Fibroblast of skin of right biceps (primary cell): ENCODE measurements at regions not wholly inside any gene's neighbourhood (a gene's known extent, or its start where the extent isn't known, plus 50 kb on each side); places are given as distances from the start of the nearest gene placed in this dataset.
"Not testable (repeated sequence)": the region's sequence is repeated elsewhere in the genome, so short reads cannot be mapped to it uniquely, and the experiment has no call there.

ENCODE experiments used
- DNase-seq: peaks from one replicate; pipeline ENCODE4 v3.0.0-alpha.2; 2013

DNA sequence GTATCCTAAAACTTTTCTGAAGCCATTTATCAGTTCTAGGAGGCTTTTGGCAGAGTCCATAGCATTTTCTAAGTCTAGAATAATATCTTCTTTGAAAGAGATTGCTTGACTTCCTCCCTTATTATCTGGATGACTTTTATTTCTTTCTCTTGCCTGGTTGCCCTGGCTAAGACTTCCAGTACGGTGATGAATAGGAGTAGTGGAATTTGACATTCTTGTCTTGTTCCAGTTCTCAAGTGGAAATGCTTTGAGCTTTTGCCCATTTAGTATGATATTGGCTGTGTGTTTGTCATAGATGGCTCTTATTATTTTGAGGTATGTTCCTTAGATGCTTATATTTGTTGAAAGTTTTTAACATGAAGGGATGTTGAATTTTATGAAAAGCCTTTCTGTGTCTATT is 1647.9 kb downstream of the PLA2G4A start:
- DNase-seq = peak; percentile 25

DNA sequence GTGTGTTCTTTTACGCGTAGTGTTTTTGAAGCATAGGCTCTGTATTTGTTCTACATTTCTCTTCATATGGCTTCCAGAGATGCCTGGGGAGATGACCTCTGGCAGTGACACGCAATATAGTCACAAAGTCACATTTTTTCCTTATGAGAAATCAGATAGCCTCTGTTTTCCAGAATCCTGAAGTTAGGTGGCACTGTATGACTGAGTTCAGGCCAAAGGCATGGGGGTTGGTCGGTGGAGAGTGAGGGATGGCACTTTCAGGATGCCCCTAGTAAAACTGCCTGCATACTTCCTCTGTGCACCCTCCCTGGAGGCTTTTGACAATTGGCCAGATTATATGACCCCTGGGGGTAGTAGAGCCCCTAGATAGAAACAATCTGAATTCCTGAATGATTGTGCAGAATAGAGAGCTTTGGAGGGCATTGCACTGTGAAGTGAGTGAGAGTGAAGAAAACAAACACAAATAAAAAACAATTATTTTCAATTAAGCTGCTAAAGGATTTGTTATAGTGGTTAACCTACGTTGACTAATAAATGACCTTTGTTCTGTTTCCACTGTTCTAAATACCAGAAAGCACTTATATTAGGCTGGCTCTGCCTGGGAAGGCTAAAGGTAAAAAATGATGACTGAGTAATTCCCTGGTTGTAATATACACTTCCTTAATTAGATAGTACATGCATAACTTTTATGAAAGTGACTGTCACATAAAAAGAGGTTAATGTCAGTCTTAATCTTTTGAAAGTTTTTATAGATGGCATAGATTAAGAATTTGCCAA is 1660.8 kb downstream of the PLA2G4A start:
- DNase-seq = peak; percentile 66

DNA sequence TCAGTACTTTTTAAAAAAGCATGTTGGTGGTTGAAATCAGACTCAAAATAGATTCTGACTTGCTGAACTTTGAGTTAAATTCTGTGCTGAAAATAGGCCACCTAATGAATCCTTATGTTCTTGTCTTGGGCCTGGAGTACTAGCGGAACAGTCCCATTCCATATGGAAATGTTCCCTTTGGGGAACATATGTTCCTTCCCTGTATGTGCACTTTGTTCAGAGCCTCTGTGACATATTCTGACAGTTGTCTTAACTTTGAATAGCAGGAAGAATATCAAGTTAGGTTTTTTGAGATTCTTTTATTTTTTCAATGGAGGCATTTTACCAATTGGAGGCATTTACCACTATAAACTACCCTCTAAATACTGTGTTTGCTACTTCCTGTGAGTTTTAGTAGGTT is 1667.8 kb downstream of the PLA2G4A start:
- no peak for DNase-seq

DNA sequence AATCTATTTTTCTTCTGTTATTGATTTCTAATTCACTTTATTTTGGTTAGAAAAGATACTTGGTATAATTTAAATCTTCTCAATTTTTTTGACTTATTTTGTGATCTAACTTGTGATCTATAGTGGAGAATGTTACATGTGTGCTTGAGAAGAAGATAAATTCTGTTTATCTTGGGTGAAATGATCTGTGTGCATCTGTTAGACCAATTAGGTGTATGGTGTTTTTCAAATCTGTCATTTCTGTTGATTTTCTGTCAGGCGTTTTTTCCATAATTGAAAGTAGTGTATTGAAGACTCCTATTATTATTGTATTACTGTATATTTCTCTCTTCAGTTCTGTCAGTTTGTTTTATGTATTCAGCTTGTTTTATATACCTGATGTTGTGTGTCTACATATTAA is 1668.3 kb downstream of the PLA2G4A start:
- no peak for DNase-seq

DNA sequence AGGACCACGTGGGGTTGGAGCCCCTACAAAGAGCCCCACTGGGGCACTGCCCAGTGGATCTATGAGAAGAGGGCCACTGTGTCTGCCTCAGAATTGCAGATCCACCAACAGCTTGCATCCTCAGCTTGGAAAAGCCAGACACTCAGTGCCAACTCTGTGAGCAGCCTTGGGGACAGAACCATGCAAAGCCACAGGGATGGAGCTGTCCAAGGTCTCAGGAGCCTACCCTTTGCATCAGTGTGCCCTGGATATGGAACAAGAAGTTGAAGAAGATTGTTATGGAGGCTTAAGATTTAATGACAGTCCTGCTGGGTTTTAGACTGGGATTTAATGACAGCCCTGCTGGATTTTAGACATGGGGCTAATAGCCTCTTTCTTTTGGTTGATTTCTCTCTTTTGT is 1670.9 kb downstream of the PLA2G4A start:
- peak; percentile 21 for DNase-seq

DNA sequence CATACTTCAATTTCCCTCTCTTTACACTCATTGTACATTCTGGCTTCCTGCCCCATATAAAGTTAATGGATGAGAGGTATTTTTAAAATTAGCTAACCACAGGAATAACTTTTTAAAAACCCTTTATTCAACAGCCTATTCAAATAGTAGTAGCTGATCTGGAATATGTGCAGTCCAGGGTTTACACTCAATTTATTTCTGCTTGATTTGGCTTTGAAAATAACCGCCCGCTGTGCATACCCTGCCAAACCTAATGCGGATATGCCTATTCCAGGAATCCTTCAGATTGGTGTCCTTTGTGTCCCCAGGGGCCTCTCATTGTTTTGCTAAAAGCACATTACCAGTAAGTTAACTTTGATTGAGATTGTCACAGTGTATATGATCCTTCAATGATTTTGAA is 1686.2 kb downstream of the PLA2G4A start:
- DNase-seq = no peak

DNA sequence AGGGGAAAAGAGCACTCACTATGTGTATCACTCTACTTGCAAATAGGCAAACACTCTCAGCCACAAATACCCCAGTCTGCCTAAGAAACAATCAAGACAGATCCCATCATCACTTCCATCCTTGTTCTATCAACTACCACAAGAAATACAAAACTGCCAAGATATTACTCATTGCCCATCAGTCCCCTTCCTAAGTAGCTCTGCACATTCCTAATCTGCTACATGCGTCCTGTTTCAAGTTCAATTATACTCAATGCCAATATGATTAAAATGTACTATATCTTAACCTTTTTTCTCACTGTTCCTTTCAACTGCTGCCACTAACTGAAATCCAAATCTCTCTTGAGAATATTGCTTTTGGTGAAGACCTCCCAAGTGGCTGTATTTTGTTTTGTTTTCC is 1688.4 kb downstream of the PLA2G4A start:
- DNase-seq = peak; percentile 26

DNA sequence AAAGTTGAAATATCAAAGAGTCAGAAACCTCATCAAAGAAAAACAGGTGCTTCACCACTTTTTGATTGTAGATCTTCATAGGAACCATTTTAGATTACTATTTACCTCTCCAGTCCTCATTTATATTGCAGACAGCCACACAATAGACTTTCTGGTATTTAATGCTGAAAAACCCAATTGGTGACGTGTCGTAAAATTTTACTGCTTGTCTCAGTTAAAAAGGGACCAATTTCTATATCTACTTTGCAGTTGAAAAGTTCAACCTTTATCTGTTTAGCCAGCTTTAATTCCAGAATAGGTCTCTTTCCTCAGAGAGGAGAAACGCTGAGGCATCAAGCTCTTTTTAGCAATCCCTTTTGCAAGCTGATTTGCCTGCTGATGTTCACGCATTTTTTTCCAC is 1722.4 kb downstream of the PLA2G4A start:
- no peak for DNase-seq

DNA sequence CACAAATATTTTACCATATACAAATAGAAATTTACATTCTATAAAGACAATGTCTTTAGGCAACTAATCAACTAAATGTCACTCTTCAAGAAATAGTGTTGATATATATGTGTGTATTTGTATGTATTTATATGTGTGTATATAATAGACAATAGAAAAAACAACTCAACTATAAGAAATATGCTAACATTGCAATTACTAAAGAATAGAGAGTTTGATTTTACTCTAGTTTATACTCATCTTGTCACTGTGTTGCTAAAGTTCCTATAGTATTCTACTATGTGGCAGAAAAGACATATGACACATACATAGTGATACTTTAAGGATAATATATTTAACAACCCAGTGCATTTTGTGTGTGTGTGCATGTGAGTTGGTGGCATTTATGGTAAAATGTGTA is 1728.3 kb downstream of the PLA2G4A start:
- no peak for DNase-seq

DNA sequence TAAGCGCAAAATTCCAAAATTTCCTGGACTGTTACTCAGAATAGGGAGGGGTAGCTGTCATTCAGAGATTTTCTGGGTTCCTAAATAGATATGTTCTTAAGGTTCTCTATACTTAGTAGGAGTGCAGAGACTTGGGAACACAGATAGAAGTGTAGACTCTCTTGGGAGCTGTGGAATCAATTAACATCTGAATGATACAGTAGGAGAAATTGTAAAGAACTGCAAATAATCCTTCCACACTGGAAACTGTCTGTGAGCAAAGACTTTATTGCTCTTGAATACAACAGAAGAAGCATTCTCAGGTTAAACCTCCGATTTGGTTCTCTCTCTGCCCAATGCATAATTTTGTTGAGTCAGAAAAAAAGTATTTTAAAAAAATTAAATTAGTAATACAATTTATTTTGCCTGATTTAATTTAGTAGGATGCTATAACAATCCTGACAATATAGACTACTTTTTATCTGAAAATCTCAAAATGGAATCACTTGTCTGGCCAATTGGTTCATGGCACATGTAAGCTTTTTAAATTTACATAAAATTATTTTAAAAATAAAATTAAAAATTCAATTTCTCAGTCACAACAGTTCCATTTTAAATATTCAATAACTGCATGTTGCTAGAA is 1754.3 kb downstream of the PLA2G4A start:
- no peak for DNase-seq

DNA sequence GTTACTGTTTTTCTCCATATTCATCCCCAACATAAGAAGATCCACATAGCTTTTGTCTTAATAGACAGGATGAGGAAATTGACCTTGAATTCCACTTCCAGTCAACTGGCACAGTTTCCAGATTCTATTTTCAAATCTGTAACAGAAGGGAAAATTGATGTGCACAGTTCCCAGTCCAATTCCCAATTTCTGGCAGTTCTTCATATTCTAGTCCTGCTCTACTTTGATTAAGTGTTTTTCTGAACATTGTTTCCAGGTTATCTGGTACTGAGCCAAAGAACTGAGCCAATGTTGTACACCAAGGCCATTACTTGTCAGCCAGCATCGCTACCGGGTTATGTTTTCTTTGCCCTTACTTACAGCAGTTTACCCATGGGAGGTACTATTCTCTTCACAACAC is 1755.4 kb downstream of the PLA2G4A start:
- no peak for DNase-seq

DNA sequence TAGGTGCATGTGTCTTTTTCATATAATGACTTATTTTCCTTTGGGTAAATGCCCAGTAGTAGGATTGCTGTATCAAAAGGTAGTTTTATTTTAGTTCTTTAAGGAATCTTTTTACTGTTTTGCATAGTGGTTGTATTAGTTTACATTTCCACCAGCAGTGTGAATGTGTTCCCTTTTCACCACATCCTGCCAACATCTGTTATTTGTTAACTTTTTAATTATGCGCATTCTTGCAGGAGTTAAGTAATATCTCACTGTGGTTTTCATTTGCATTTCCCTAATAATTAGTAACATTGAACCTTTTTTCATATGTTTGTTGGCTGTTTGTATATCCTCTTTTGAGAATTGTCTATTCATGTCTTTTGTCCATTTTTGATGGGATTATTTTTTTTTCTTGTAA is 1761.9 kb downstream of the PLA2G4A start:
- peak; percentile 14 for DNase-seq

DNA sequence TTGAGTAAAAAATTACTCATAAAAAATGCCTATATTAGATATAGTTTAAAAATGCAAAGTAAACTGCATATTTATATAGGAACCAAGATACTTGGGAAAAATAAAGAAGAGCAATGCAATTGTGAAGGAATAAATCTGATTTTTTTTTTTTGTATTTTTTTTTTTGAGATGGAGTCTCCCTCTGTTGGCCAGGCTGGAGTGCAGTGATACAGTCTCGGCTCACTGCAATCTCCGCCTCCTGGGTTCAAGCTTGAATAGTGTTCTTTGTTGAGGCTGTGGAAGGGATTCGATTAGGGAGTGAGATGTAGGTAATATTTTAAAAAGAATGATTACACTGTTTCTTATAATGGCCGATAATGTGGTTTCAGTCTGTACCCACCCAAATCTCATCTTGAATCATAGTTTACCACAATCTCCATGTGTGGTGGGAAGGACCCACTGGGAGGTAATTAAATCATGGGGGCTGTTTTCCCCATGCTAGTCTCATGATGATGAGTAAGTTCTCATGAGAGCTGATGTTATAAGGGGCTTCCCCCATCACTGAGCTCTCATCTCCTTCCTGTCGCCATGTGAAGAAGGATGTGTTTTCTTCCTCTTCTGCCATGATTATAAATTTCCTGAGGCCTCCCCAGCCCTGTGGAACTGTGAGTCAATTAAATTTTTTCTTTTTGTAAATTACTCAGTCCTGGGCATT is 1765.9 kb downstream of the PLA2G4A start:
- DNase-seq = peak; percentile 5

DNA sequence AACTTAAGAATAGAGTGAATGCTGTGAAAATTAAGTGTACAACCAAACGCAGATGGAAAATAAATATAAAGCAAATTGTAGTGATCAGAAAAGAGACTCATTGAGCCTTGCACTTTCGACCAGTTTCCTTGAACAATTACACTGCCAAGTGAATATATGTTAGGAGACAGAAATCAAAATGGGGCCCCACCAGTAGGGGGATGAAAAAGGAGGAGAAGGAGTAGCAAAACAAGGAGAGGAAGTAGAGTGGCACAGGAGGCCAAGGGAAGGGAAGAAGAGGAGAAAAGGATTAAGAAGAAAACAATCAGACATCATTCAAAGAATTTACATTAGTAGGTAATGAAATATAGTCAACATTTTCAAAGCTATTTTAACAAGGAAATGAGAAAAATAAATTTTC is 1770.6 kb downstream of the PLA2G4A start:
- DNase-seq = no peak

DNA sequence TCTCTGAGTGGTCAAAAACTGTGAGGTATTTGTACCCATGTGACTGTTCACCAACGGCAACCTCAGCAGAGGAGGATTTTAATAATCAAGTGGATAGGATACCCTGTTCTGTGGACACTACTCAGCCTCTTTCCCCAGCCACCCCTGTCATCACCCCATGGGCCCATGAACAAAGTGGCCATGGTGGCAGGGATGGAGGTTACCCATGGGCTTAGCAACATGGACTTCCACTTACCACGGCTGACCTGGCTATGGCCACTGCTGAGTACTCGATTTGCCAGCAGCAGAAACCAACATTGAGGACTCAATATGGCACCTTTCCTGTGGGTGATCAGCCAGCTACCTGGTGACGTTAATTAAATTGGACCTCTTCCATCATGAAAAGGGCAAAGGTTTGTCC is 1782.7 kb downstream of the PLA2G4A start:
- no peak for DNase-seq

DNA sequence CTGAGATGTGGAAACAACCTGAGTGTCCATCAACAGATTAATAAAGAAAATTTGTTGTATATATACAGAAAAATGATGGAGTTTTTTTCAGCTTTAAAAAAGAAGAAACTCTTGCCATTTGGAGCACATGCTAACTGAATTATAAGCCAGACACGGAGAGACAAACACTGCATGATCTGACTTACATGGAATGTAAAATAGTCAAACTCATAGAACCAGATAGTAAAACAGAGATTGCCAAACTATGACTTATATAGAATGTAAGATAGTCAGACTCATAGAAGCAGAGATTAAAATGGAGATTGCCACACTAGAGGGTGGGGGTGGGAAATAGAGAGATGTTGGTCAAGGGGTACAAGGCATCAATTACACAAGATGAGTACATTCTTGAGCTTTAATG is 1786.6 kb downstream of the PLA2G4A start:
- DNase-seq = peak; percentile 60

DNA sequence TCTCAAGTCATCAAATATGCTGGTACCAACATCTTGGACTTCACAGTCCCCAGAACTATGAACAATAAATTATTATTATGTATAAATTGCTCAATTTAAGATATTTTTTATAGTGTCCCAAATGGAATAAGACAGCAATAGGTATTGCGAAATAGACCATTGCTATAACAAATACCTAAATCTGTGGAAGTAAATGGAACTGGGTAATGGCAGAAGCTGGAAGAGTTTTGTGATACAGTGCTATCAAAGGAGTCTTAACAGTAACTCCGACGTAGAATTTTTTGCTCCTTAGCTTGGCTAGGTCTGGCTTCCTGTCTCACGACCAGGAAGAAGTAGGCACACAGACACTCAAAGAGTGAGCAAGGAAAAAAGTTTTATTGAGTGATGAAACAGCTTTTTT is 1791.5 kb downstream of the PLA2G4A start:
- DNase-seq = no peak

DNA sequence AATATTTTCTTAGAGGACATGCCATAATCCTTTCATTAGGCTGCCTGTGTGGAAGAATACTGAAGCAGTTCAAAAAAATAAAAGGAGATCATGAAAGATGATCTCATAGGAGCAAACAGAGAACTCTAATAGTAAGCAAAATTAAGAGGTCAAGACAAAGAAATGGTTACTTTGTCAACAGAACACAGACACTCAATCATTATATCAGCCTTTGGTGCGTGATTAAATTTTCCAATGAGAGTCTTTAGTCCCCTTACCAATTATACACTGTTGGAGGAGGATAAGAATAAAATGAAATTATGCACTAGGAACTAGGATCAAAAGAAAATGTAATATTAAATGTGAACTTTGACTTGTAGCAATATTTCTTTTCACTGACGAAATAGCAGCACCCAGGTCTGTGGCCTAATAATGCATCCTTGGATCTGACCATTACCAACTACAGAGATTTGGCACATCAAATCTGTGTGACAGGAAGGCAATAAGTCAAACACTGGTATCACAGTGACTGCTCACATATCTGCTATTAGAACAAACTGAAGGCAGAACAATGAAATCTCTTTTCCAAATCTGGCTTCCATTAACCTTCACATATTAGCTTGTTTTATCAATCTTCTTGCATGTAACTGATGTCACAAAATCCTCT is 1812.9 kb downstream of the PLA2G4A start:
- no peak for DNase-seq

DNA sequence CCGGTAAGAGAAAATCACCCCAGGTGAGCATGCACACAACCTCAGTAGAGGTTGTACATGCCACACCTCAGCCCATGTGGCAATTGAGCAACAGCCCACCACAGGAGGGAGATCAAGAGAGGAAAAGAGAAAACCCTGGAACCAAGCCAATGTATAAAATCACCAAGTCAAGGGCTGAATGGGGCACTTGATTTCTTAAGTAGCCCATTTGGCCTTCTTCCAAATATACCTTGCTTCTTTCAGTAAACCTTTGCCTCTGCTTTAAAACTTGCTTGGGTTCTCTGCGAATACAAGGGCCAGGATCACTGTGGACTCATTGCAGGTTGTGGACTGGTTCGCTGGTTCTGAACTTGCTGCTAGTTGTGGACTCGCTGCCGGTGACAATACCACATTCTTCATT is 1814.0 kb downstream of the PLA2G4A start:
- no peak for DNase-seq

DNA sequence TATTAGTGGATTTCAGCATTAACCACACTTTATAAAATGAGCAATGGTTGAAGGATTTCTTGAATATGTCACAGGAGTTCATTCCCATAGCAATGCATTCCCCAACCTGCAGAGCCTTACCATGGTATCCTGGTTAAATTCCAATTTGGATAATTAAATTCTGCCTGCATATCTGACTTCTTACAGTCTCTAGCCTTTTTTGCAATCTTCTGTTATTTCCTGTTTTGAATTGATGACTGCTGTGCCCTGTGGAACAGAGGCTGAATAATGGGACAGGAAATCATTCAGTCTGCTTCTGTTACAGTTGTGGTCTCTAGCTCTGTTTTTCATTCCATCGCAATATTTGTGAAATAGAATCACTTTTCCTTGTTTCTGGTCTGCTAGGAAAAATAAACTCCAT is 1823.9 kb downstream of the PLA2G4A start:
- DNase-seq = peak; percentile 96

DNA sequence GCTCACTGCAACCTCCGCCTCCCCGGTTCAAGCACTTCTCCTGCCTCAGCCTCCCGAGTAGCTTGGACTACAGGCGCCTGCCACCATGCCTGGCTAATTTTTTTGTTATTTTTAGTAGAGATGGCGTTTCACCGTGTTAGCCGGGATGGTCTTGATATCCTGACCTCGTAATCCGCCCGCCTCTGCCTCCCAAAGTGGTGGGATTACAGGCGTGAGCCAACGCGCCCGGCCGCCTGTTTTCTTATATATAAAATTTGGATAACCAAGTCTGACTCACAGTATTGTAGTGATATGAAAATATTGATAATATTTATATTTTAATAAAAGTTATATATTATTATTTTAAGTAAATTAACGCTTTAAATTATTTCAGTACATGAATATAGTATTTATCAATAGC is 1821.7 kb downstream of the BRINP3 start:
- not testable (repeated sequence) for DNase-seq

DNA sequence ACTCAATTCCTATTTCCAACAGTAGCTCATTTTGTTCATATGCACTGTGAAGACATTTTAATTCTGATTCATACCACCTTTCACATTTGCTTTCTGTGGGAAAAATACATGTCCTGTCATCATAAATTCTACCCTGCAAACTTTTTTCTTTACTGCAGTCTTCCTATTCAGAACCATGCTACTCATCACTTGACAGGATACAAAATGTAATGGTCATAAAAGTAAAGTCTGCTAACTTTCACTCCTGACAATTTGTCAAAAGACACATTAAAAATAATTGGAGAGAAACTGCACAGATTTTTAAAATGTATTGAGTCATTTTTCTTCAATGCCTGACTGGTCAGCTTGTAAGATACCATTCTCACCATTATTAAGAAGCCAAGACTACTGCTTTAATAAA is 1817.1 kb downstream of the BRINP3 start:
- no peak for DNase-seq

DNA sequence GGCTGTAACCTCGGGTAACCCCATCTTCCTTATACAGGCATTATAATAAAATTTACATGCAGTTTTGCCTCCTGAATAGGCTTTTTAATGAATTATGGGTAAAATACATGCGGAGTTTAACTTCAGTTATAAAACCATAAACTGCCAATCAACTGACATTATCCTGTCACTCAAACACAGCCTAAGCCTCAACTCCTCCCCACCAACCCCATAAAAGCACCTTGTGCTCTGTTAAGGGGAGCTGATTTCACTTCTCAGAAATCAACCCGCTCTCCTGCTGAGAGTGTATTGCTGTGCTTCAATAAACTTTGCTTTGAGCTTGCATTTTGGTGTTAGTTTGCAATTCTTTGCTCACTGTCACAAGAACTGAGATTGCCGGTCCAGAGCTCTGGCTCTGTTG is 1812.2 kb downstream of the BRINP3 start:
- no peak for DNase-seq

DNA sequence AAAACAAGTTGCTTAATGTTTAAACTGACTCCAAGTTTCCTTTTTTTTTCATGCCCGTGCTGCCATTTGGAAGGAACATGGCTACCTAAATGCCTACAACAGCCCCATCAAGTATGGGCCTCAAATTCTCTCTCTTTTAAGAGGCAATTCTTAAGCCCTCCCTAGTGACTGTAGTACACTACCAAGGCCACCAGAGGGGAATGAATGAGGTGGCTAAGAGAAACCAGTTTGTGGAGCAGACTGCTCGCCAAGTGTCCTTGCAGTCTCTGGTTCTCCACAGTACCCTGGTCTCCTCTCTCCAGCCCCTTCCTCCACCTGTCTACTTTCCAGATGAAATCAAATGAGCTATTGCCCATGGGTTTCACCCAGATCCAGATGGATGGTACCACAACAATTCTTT is 1809.6 kb downstream of the BRINP3 start:
- no peak for DNase-seq
